ENCODE measurements at regions not wholly inside any gene's neighbourhood (a gene's known extent, or its start where the extent isn't known, plus 50 kb on each side); places are given as distances from the start of the nearest gene placed in this dataset.

DNA sequence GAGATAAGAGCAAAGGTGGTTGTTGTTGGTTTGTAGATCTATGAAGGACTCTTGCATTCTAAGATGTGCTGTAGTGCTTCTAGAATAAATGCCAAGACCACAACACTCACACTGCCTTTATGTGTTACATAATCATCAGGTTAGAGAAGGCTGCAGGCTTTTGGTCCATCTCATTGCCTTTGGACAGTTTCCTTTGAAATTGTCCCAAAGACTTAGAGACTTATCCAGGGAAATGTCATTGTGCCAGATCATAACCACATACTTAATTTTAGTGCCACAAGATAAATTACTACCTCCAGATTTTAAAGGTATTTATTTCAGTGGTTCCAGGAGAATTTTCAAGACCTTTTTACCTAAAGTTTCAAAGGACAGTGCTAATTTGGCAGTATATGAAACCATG is 666.6 kb upstream of the CITED2 start:
- intact Hi-C loops (cut with micrococcal nuclease): no loop called here
- no peaks in the 10 kb centered on the region for H3K27me3 ChIP-seq (ENCODE audit: low read depth)
- peaks cover 21% of the 10 kb centered on the region for H3K4me1 ChIP-seq
- H3K27ac ChIP-seq (replicated peaks): no peak overlapping the region
- TF ChIP-seq, protein P1, sequence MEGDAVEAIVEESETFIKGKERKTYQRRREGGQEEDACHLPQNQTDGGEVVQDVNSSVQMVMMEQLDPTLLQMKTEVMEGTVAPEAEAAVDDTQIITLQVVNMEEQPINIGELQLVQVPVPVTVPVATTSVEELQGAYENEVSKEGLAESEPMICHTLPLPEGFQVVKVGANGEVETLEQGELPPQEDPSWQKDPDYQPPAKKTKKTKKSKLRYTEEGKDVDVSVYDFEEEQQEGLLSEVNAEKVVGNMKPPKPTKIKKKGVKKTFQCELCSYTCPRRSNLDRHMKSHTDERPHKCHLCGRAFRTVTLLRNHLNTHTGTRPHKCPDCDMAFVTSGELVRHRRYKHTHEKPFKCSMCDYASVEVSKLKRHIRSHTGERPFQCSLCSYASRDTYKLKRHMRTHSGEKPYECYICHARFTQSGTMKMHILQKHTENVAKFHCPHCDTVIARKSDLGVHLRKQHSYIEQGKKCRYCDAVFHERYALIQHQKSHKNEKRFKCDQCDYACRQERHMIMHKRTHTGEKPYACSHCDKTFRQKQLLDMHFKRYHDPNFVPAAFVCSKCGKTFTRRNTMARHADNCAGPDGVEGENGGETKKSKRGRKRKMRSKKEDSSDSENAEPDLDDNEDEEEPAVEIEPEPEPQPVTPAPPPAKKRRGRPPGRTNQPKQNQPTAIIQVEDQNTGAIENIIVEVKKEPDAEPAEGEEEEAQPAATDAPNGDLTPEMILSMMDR (IDR thresholded peaks at IDR 0.05; ENCODE audit: borderline replicate concordance): no peak
- peaks cover 11% of the 10 kb centered on the region for H3K9me3 ChIP-seq (replicated peaks)
- DNase-seq: no peak
- no peak overlapping the region for H3K4me3 ChIP-seq
- no peaks in the 10 kb centered on the region for H3K36me3 ChIP-seq

DNA sequence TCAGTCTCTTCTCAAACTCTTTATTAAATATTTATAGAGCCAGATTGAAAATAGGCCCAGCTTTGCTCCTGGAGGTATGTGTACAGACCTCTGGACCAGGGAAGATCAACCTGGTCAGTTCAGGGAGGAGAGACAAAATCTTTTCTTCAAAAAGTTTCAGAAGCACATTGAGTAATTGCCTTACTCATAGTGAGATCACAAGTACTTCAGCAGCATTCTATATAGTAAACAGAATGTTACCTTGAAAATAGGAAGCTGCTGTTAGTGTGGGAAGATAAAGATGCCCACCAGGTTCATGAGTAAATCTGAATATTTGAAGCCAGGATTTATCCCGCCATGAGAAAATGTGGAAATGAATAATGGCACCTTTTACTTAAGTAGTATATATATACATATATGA is 665.9 kb upstream of the CITED2 start:
- Histone ChIP-seq H3K36me3 (no peaks in the 10 kb centered on the region), H3K27ac (replicated peaks) (no peak overlapping the region), H3K4me1 (peaks cover 21% of the 10 kb centered on the region), H3K4me3 (no peak overlapping the region), H3K9me3 (replicated peaks) (peaks cover 12% of the 10 kb centered on the region), H3K27me3 (ENCODE audit: low read depth) (no peaks in the 10 kb centered on the region)
- TF ChIP-seq, protein P1 (IDR thresholded peaks at IDR 0.05; ENCODE audit: borderline replicate concordance): no peak
- intact Hi-C loops (cut with micrococcal nuclease): no loop called here
- DNase-seq: no peak

DNA sequence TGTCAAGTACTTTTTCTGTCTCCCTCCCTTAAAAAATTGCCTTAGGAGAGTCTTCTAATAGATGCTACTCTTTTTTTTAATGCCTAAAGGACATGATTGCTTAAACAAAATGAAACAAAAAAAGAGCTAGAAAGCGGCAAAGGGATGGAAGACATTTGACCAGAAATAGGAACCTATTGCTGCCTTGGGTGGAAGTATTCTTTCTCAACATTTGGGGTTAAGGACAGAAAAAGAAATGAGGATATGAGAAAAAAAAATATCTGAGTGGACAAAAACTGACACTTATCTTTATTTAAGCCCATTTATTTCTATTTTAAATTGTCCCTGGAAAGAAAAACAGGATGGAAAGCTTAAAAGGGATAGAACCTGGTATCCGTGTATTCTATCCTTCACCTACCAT is 664.9 kb upstream of the CITED2 start:
- peaks cover 12% of the 10 kb centered on the region for H3K9me3 ChIP-seq (replicated peaks)
- peaks cover 16% of the 10 kb centered on the region for H3K4me1 ChIP-seq
- H3K36me3 ChIP-seq: no peaks in the 10 kb centered on the region
- no peak overlapping the region for H3K4me3 ChIP-seq
- intact Hi-C loops (cut with micrococcal nuclease): no loop called here
- no peaks in the 10 kb centered on the region for H3K27me3 ChIP-seq (ENCODE audit: low read depth)
- DNase-seq: no peak
- TF ChIP-seq, protein P1 (IDR thresholded peaks at IDR 0.05; ENCODE audit: borderline replicate concordance): no peak
- no peak overlapping the region for H3K27ac ChIP-seq (replicated peaks)

DNA sequence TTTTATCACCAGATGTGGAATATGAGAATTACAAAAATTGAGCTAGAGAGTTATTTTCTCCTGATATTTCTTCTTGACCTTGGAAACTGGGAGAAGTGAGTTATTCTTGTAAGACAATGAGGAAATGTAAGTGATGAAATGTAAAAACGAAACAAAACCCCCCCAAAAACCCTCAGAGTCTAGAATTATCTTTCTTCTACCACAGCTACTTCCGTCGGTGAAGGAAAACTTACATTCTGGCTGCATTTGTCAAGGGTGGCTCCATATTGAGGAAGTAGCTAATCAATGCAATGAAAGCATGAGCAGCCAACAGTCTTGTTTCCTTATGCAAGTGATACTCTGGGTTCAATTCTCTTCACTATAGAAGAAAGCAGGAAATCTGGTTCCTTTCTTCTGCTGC is 661.7 kb upstream of the CITED2 start:
- Histone ChIP-seq H3K4me3 (no peak overlapping the region), H3K36me3 (no peaks in the 10 kb centered on the region), H3K4me1 (no peaks in the 10 kb centered on the region), H3K27me3 (ENCODE audit: low read depth) (no peaks in the 10 kb centered on the region), H3K27ac (replicated peaks) (no peak overlapping the region), H3K9me3 (replicated peaks) (peaks cover 12% of the 10 kb centered on the region)
- TF ChIP-seq, protein P1 (IDR thresholded peaks at IDR 0.05; ENCODE audit: borderline replicate concordance): no peak
- no peak for DNase-seq
- intact Hi-C loops (cut with micrococcal nuclease): no loop called here

DNA sequence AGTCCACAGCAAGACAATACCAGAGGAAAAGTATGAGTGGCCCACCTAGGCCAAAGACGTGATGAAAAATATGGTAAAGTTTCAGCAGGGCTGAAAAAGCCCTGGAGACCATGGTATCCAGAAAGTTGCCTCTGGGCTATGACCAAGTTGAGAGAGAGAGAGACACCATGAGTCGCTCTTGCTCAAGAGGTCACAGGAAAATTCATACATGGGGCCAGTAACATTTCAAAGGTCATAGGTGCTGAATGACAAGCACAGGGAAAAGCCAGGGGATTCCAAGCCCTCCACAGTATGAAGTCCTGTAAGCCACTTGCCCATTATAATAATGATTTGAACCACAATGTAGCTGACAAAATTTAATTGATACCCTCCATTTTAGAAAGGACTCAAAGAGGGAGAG is 657.7 kb upstream of the CITED2 start:
- Histone ChIP-seq H3K4me3 (no peak overlapping the region), H3K36me3 (no peaks in the 10 kb centered on the region), H3K27me3 (ENCODE audit: low read depth) (no peaks in the 10 kb centered on the region), H3K27ac (replicated peaks) (no peak overlapping the region), H3K4me1 (no peaks in the 10 kb centered on the region), H3K9me3 (replicated peaks) (peaks cover 25% of the 10 kb centered on the region)
- intact Hi-C loops (cut with micrococcal nuclease): no loop called here
- TF ChIP-seq, protein P1 (IDR thresholded peaks at IDR 0.05; ENCODE audit: borderline replicate concordance): no peak
- no peak for DNase-seq

DNA sequence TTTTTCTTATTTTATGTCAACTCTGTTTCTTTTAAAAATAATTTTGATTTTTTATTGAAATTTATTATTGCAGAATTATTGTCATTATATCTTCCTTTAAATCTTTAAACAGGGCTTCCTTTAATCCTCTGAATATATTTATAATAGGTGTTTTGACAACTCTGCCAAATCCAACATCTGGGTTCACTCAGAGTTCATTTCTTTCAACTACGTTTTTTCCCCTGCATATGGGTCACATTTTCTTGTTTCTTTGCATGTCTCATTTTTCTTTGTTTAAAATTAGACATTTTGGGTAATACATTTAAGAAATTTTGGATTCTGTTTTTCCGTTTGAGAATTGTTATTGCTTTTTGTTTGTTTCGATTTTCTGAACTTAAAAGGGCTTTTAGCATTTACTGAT is 655.1 kb upstream of the CITED2 start:
- Histone ChIP-seq H3K27me3 (ENCODE audit: low read depth) (no peaks in the 10 kb centered on the region), H3K4me3 (no peak overlapping the region), H3K36me3 (no peaks in the 10 kb centered on the region), H3K4me1 (no peaks in the 10 kb centered on the region), H3K9me3 (replicated peaks) (peaks cover 15% of the 10 kb centered on the region), H3K27ac (replicated peaks) (no peak overlapping the region)
- TF ChIP-seq, protein P1 (IDR thresholded peaks at IDR 0.05; ENCODE audit: borderline replicate concordance): no peak
- intact Hi-C loops (cut with micrococcal nuclease): no loop called here
- no peak for DNase-seq
